DOHH2 (cell line): ENCODE measurements at regions not wholly inside any gene's neighbourhood (a gene's known extent, or its start where the extent isn't known, plus 50 kb on each side); places are given as distances from the start of the nearest gene placed in this dataset.

Source experiments
- EZH2phosphoT487 ChIP-seq: fragments of 200-600 bp; sonication (generic); IDR thresholded peaks from 2 replicates; pipeline ENCODE4 v1.6.1; 2017; ENCODE audit warnings: borderline replicate concordance, mild to moderate bottlenecking, antibody characterized with exemption, low read length, moderate library complexity, mixed read lengths
- TF ChIP-seq, protein P1 (sequence below): fragments of 200-600 bp; sonication (generic); IDR thresholded peaks from one replicate; pipeline ENCODE4 v1.5.1; 2014; ENCODE audit warnings: antibody characterized with exemption, mild to moderate bottlenecking, low read depth, low read length; ENCODE audit not compliant: poor library complexity, severe bottlenecking

DNA sequence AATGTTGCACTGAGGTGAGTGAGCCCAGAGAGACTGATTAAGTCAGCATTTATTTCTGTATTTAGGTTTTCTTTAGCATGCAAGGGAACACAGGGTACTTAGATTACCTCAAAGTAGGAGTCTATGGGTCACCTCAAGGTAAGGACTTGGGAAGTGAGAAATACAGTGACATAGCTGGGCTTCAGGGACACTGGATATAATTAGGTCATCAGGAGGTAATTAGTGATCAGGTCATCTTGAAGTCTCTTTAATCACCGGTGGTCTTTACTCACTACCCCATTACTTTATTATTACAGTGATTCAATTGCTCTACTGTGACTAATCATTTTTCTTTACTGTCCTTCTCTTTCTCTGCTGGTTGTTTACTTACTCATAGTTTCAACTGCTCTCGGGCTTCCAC is 59.9 kb upstream of the KCNK1 start:
- TF ChIP-seq, protein P1, sequence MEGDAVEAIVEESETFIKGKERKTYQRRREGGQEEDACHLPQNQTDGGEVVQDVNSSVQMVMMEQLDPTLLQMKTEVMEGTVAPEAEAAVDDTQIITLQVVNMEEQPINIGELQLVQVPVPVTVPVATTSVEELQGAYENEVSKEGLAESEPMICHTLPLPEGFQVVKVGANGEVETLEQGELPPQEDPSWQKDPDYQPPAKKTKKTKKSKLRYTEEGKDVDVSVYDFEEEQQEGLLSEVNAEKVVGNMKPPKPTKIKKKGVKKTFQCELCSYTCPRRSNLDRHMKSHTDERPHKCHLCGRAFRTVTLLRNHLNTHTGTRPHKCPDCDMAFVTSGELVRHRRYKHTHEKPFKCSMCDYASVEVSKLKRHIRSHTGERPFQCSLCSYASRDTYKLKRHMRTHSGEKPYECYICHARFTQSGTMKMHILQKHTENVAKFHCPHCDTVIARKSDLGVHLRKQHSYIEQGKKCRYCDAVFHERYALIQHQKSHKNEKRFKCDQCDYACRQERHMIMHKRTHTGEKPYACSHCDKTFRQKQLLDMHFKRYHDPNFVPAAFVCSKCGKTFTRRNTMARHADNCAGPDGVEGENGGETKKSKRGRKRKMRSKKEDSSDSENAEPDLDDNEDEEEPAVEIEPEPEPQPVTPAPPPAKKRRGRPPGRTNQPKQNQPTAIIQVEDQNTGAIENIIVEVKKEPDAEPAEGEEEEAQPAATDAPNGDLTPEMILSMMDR, result no peak
- TF ChIP-seq EZH2phosphoT487, result no peak
